Type B pancreatic cell (in vitro differentiated cells): ENCODE measurements at regions not wholly inside any gene's neighbourhood (a gene's known extent, or its start where the extent isn't known, plus 50 kb on each side); places are given as distances from the start of the nearest gene placed in this dataset.

Experiments used
- DNase-seq: peaks from one replicate; pipeline ENCODE4 v3.0.0; 2021; ENCODE audit warnings: mixed read lengths; ENCODE audit not compliant: unreplicated experiment; ENCODE audit errors: extremely low spot score
- H3K27ac Mint-ChIP-seq: 2 replicates; pipeline ENCODE4 v1.8.0; 2021; ENCODE audit warnings: mild to moderate bottlenecking, mixed read lengths
- H3K27me3 Mint-ChIP-seq: 2 replicates; pipeline ENCODE4 v1.8.0; 2021; ENCODE audit warnings: mixed read lengths
- H3K36me3 Mint-ChIP-seq: 2 replicates; pipeline ENCODE4 v1.8.0; 2021; ENCODE audit warnings: mixed read lengths
- H3K4me1 Mint-ChIP-seq: one replicate; pipeline ENCODE4 v1.8.0; 2021; ENCODE audit warnings: mixed read lengths; ENCODE audit not compliant: unreplicated experiment
- H3K4me3 Mint-ChIP-seq: 2 replicates; pipeline ENCODE4 v1.8.0; 2021; ENCODE audit warnings: mild to moderate bottlenecking, mixed read lengths
- H3K9me3 Mint-ChIP-seq: 2 replicates; pipeline ENCODE4 v1.8.0; 2021; ENCODE audit warnings: mixed read lengths
- TF ChIP-seq, protein P1 (sequence below): fragments of 200-600 bp; sonication (generic); conservative IDR thresholded peaks from 2 replicates; pipeline ENCODE4 v1.5.0; 2021; ENCODE audit warnings: antibody characterized with exemption, mild to moderate bottlenecking

DNA sequence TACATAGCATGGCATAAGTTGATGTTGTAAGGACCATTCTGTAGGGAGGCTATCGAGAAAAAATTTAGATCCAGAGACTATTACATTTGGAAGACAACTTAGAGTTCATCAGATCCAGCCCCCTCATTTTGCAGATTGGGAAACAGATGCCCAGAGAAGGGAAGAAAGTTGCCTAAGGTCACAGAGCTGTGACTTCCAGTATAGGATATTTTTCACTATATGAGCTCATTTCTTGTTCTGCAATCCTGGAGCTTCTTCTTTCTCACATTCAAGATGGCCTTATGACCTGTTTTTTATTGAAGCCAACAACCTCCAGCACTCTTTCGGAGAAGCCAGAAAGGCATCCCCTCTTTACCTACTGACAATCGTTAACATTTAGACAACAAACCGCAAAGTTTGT is 421.8 kb upstream of the PLXNA2 start:
- no peak for DNase-seq
- no peaks in the 10 kb centered on the region for H3K4me1 Mint-ChIP-seq
- H3K9me3 Mint-ChIP-seq = no peaks in the 10 kb centered on the region
- no peak overlapping the region for H3K4me3 Mint-ChIP-seq
- peaks cover 14% of the 10 kb centered on the region for H3K27me3 Mint-ChIP-seq
- TF ChIP-seq, protein P1, sequence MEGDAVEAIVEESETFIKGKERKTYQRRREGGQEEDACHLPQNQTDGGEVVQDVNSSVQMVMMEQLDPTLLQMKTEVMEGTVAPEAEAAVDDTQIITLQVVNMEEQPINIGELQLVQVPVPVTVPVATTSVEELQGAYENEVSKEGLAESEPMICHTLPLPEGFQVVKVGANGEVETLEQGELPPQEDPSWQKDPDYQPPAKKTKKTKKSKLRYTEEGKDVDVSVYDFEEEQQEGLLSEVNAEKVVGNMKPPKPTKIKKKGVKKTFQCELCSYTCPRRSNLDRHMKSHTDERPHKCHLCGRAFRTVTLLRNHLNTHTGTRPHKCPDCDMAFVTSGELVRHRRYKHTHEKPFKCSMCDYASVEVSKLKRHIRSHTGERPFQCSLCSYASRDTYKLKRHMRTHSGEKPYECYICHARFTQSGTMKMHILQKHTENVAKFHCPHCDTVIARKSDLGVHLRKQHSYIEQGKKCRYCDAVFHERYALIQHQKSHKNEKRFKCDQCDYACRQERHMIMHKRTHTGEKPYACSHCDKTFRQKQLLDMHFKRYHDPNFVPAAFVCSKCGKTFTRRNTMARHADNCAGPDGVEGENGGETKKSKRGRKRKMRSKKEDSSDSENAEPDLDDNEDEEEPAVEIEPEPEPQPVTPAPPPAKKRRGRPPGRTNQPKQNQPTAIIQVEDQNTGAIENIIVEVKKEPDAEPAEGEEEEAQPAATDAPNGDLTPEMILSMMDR = no peak
- no peak overlapping the region for H3K27ac Mint-ChIP-seq
- H3K36me3 Mint-ChIP-seq = no peaks in the 10 kb centered on the region

DNA sequence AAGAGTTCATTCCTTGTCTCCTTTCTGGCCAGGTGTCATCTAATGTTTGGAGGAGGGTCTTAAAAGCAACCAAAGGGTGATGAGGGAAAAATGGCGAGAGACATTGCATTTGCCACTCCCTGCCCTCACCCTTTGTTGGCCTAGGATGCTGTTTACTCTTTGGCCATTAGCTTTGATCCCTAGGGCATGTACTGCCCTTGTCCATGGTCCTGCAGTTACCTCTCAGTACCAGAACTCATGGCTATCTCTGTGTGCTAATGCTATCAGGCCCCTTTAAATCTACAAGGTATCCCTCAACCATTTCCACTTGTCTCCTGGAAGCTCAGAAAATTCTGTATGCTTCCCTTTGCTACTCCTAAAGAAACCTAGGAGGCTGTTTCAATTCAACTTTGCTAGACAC is 424.8 kb upstream of the PLXNA2 start:
- H3K4me3 Mint-ChIP-seq = no peak overlapping the region
- H3K9me3 Mint-ChIP-seq = no peaks in the 10 kb centered on the region
- no peak overlapping the region for H3K27ac Mint-ChIP-seq
- no peak for DNase-seq
- H3K36me3 Mint-ChIP-seq = no peaks in the 10 kb centered on the region
- H3K27me3 Mint-ChIP-seq = peaks cover 8% of the 10 kb centered on the region
- TF ChIP-seq, protein P1 = no peak
- H3K4me1 Mint-ChIP-seq = no peaks in the 10 kb centered on the region

DNA sequence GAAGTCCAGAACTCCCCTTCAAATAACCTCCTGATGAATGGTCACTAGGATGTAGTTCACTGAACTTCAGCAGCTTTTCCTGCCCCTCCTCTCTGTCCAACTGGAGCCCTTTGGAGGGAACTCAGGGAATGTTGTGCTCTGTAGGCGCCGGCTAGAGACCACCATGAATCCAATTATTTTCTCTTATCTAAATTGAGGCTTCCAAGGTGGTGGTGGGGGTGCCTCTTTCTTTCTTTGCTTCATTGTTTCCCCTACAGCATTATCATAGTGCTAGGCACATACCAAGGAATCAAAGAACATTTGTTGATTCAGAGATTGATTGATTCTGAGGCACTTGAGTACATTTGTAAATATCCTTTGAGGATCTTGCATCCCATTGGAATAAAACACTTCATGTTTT is 426.6 kb upstream of the PLXNA2 start:
- no peak overlapping the region for H3K4me3 Mint-ChIP-seq
- H3K27ac Mint-ChIP-seq = no peak overlapping the region

DNA sequence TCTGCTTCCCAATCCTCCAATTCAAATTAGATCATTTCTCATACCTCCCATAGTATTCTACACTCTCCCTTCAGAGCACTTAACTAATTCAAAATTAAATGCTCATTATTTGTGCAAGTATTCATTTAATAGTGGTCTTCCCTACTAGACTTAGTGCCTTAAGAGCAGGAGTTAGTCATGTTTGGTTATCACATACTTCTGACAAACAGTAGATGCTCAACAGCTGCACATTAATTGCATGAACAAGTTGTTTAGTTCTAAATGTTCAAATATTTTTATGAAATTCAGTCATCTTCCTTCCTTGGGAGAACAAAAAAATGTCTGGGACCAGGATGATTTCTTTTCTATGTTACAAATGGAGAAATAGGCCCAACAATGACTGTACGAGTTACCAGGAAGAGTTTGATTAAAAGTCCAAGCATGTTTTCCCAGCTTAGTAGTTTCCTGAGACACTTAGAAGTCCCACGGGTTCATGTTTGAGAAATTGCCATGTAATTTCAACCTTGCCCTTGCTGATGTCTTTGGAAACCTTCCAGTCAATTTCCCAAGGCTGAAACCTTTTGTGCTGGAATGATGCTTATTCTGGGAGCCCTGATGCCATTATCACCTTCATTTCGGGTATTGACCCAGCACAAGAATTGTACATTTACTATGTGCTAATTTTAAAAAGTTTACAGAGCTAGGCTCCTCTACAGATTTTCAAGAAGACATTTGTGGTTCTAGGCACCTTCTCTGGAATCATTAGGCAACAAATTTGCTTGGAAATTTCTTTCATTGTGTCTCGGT is 437.9 kb upstream of the PLXNA2 start:
- TF ChIP-seq, protein P1 = no peak
- peaks cover 4% of the 10 kb centered on the region for H3K27me3 Mint-ChIP-seq
- no peak for DNase-seq
- H3K36me3 Mint-ChIP-seq = no peaks in the 10 kb centered on the region
- H3K4me1 Mint-ChIP-seq = peaks cover 13% of the 10 kb centered on the region
- H3K9me3 Mint-ChIP-seq = peaks cover 5% of the 10 kb centered on the region
- H3K4me3 Mint-ChIP-seq = no peak overlapping the region
- H3K27ac Mint-ChIP-seq = no peak overlapping the region

More for the DNA sequence above, 426.6 kb upstream of the PLXNA2 start:
- H3K9me3 Mint-ChIP-seq = no peaks in the 10 kb centered on the region
- H3K36me3 Mint-ChIP-seq = no peaks in the 10 kb centered on the region
- H3K27me3 Mint-ChIP-seq = peaks cover 8% of the 10 kb centered on the region
- no peak for DNase-seq
- no peaks in the 10 kb centered on the region for H3K4me1 Mint-ChIP-seq
- TF ChIP-seq, protein P1 = no peak

DNA sequence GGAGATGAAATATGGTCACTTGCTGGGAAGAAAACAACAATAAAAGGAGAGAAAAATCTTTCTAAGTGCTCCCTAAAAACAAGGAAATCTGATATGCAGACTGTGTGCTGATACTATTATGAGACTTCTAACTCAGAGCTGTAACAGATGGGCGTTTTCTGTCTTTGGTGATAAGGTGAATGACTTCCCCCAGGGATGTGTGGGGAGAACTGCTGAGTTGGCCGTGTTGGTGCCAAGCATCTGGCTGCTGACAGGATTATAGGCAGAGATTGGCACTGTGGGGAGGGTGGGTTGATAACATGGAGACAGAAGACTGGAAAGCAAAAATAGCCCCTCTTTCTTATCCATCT is 438.5 kb upstream of the PLXNA2 start:
- Mint-ChIP-seq H3K36me3 (no peaks in the 10 kb centered on the region), H3K4me1 (peaks cover 13% of the 10 kb centered on the region), H3K27me3 (peaks cover 4% of the 10 kb centered on the region), H3K27ac (no peak overlapping the region), H3K4me3 (no peak overlapping the region), H3K9me3 (peaks cover 5% of the 10 kb centered on the region)
- TF ChIP-seq, protein P1 = no peak
- no peak for DNase-seq
